T-helper 2 cell treated with Interferon-gamma antibody and Interleukin-4, amounts not matched to agents 5 μg/mL and 100 μg/mL, for 36 hours (primary cell): ENCODE measurements at regions not wholly inside any gene's neighbourhood (a gene's known extent, or its start where the extent isn't known, plus 50 kb on each side); places are given as distances from the start of the nearest gene placed in this dataset.
"Not testable (repeated sequence)": the region's sequence is repeated elsewhere in the genome, so short reads cannot be mapped to it uniquely, and the experiment has no call there.

Source experiments
- DNase-seq: peaks from one replicate; pipeline ENCODE4 v3.0.0; 2021; ENCODE audit warnings: low spot score
- H3K27ac Mint-ChIP-seq: one replicate; pipeline ENCODE4 v1.8.0; 2021; ENCODE audit warnings: mild to moderate bottlenecking, mixed read lengths
- H3K27me3 Mint-ChIP-seq: one replicate; pipeline ENCODE4 v1.8.0; 2021; ENCODE audit warnings: low read depth, mixed read lengths
- H3K36me3 Mint-ChIP-seq: one replicate; pipeline ENCODE4 v1.8.0; 2021; ENCODE audit warnings: low read depth, mixed read lengths
- H3K4me1 Mint-ChIP-seq: one replicate; pipeline ENCODE4 v1.8.0; 2021; ENCODE audit warnings: low read depth, mixed read lengths
- H3K4me3 Mint-ChIP-seq: one replicate; pipeline ENCODE4 v1.8.0; 2022; ENCODE audit warnings: mild to moderate bottlenecking, moderate library complexity, mixed read lengths
- H3K9me3 Mint-ChIP-seq: one replicate; pipeline ENCODE4 v1.8.0; 2021; ENCODE audit warnings: mixed read lengths

DNA sequence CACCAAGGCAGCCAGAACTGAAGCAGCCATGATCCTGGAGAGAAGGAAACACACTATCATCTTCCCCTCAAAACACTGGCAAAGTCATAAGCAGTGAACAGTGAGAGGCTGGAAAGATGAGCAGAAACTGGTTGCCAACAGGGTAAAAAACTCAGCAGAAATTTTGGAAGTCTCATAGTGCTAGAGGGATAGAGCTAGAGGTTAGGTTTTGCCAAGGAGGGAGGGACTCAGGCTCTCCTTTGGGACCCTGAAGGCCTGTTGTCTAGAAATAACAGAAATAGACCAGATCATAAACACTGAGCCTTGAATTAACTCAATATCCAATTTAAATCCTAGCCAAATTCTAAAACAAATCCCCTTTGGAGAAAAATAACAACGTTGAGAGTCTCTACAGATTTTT, 853.6 kb downstream of the PRIM2 start:
- not testable (repeated sequence) for H3K4me3 Mint-ChIP-seq, DNase-seq, H3K27me3 Mint-ChIP-seq, H3K9me3 Mint-ChIP-seq, H3K27ac Mint-ChIP-seq, H3K4me1 Mint-ChIP-seq, H3K36me3 Mint-ChIP-seq

DNA sequence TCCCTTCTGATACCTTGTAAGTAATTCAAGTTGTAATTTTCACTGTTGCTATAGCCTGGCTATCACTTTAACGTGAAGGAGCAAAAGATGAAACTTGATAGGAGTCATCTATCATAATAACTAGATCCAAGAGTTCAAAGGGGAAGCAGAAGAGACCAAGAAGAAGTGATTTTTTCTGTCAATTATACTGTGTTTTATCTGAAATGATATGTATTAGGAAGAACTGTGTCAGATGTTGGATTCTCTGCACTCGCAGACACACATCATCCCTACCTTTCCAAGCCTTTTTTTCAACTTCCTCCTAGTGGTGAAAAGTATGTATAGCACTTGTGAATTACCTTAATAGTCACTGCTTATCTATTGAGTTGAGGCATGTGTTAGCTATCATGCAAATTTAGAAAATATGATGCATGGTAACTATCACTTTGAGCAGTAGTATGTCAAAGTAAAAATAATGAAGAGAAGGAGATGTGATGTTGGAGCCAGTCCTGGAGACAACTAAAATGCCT, 864.2 kb downstream of the PRIM2 start:
- H3K4me3 Mint-ChIP-seq, H3K27ac Mint-ChIP-seq: not testable (repeated sequence)

DNA sequence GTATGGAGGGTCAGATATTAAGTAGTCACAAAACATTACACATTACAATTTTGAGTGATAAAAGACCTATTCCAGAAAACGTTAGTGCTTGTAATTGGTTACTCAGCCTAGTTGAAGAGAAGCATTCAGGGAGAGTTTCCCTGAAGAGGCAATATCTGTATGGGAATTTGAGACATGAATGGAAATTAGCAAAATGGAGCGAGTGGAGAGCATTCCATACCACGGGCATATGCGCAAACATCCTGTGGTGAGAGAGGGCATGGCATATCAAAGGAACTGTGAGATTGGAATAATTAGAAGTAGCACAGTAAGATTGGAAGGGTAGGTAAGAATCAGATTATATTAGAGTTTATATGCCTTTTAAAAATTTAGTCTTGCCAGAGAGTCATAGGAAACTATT, 867.9 kb downstream of the PRIM2 start:
- not testable (repeated sequence) for H3K4me3 Mint-ChIP-seq, H3K27ac Mint-ChIP-seq, H3K27me3 Mint-ChIP-seq, H3K4me1 Mint-ChIP-seq, H3K9me3 Mint-ChIP-seq, H3K36me3 Mint-ChIP-seq, DNase-seq

More for the DNA sequence above, 864.2 kb downstream of the PRIM2 start:
- not testable (repeated sequence) for H3K4me1 Mint-ChIP-seq, H3K9me3 Mint-ChIP-seq, H3K36me3 Mint-ChIP-seq, H3K27me3 Mint-ChIP-seq, DNase-seq

DNA sequence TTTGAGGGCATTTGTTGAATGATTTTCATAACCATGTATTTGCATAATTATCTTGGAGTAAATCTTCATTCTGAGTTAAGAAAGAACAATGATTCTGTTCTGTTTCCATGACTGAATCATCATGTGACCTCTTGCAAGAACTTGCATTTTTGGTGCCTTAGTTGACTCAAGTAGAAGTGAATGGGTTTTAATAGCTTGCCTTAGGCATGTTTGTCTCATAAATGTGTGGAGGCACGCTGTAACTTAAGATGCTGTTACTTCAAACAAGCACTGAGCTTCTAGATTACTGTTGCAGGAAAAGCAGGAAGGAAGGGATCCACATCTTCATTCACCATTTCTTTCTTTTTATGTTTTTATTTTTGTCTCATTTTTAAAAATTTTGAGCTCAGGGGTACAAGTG, 875.8 kb downstream of the PRIM2 start:
- H3K4me1 Mint-ChIP-seq, H3K4me3 Mint-ChIP-seq, H3K27ac Mint-ChIP-seq, H3K27me3 Mint-ChIP-seq, DNase-seq, H3K36me3 Mint-ChIP-seq: not testable (repeated sequence)
- peaks cover 26% of the 10 kb centered on the region for H3K9me3 Mint-ChIP-seq

DNA sequence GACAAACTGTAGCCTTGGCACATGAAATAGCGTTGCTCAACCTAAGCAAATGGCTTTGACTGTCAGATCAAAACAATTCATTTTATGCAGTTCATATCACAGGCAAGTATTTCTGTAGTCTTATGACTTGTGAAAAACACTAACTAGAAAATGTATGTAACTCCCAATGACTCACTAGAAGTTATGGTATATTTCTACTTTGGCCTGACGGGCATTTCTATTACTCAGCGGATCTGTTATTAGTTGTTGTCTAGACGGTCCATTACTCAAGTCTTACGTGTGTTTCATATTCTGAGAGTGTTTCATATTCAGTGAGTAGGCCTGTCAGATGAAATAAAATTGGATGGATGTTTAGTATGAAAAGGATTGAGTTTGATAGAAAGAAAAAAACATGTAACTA, 880.9 kb downstream of the PRIM2 start:
- Mint-ChIP-seq H3K9me3 (peaks cover 12% of the 10 kb centered on the region), H3K4me3 (no peak overlapping the region), H3K27ac (no peak overlapping the region), H3K27me3 (no peaks in the 10 kb centered on the region), H3K36me3 (no peaks in the 10 kb centered on the region), H3K4me1 (no peaks in the 10 kb centered on the region)
- DNase-seq, result no peak

DNA sequence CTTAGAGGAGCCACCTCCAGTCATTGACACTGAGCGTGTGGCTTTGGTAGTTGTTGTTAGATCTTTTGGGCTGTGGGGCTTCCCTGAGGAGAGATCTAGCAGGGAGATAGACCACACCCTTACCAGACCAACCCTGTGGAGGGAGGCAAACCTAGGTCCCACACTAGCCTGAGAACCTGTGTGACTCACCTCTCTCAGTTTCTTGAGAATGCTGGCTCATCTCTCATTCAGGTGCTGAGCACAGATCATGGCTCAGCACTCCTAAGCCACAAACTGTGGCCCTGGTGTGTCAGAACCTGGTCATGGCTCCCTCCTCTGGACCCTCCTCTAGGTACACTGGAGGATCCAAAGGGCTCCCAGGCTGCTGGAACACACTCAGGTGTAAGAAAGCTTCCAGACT, 919.7 kb downstream of the PRIM2 start:
- H3K9me3 Mint-ChIP-seq, result peaks cover 49% of the 10 kb centered on the region
- H3K4me3 Mint-ChIP-seq, H3K4me1 Mint-ChIP-seq: not testable (repeated sequence)

DNA sequence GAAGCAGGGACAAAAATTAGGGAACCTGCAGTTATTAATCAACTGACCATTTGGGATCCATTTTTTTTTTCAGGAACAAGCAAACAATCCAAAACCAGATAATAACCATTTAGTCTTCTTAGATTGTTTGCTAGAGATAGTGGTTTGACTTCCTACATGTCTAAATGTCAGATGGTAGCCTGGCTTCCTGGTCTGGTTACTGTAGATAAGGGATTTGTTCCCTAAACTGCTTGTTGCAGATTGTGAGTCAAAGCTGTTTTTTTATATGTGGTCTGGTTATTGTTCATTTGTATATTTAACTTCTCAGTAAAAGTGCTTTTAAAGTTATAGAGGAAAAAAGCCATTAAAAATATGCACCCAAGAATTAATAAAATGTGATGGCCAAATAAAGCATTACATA, 921.0 kb downstream of the PRIM2 start:
- not testable (repeated sequence) for H3K36me3 Mint-ChIP-seq, H3K27ac Mint-ChIP-seq, DNase-seq, H3K4me1 Mint-ChIP-seq, H3K27me3 Mint-ChIP-seq, H3K4me3 Mint-ChIP-seq
- peaks cover 43% of the 10 kb centered on the region for H3K9me3 Mint-ChIP-seq

More for the DNA sequence above, 919.7 kb downstream of the PRIM2 start:
- not testable (repeated sequence) for DNase-seq, H3K27me3 Mint-ChIP-seq, H3K27ac Mint-ChIP-seq, H3K36me3 Mint-ChIP-seq

DNA sequence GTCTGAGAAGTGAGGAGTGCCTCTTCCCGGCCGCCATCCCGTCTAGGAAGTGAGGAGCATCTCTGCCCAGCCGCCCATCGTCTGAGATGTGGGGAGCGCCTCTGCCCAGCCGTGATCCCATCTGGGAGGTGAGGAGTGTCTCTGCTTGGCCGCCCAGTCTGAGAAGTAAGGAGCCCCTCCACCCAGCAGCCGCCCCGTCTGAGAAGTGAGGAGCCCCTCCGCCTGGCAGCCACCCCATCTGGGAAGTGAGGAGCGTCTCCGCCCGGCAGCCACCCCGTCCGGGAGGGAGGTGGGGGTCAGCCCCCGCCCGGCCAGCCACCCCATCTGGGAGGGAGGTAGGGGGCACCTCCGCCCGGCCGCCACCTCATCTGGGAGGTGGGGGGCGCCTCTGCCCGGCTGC, 940.2 kb downstream of the PRIM2 start:
- H3K4me1 Mint-ChIP-seq, H3K4me3 Mint-ChIP-seq, H3K27ac Mint-ChIP-seq, H3K36me3 Mint-ChIP-seq, H3K27me3 Mint-ChIP-seq, DNase-seq: not testable (repeated sequence)
- peaks cover 48% of the 10 kb centered on the region for H3K9me3 Mint-ChIP-seq

DNA sequence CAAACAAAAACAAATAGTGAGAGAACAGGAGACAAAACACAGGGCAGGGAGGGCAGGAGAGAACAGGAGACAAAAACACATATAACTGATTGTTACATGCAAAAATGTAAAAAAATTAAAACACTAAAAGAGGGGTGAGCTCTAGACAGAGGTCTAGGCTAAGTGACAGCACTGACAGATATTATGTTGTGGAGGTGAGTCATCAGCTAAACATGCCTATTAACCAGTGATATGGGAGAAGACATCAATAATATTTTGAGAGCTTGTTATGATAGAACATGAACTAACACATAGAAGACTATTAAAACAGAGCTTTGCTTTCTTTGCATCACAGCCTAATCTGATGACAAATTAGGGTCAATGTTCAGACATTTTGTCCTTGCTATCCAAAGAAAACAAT, 972.7 kb downstream of the PRIM2 start:
- no peak overlapping the region for H3K27ac Mint-ChIP-seq
- no peak for DNase-seq
- H3K4me3 Mint-ChIP-seq, result no peak overlapping the region
- H3K27me3 Mint-ChIP-seq, result no peaks in the 10 kb centered on the region
- no peaks in the 10 kb centered on the region for H3K4me1 Mint-ChIP-seq
- H3K9me3 Mint-ChIP-seq, result peaks cover 18% of the 10 kb centered on the region
- no peaks in the 10 kb centered on the region for H3K36me3 Mint-ChIP-seq

DNA sequence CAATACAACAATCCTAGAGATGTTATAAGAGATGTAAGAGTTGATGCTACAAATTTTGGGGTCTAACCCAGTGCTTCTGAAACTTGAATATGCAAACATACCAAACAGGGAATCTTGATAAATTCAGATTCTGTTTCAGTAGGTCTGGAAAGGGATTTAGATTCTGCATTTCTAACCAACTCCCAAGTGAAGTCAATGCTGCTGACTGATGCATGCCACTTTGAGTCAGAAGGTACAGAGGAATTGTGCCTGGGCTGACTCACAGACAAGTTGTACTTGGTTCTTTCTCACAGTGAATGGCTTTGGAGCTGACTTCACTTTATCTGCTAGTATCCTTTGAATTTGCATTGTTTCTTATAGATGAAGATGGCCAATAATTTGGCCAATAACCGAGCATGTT, 973.9 kb downstream of the PRIM2 start:
- H3K27me3 Mint-ChIP-seq, H3K4me3 Mint-ChIP-seq, H3K27ac Mint-ChIP-seq, DNase-seq, H3K4me1 Mint-ChIP-seq, H3K36me3 Mint-ChIP-seq: not testable (repeated sequence)
- peaks cover 18% of the 10 kb centered on the region for H3K9me3 Mint-ChIP-seq

DNA sequence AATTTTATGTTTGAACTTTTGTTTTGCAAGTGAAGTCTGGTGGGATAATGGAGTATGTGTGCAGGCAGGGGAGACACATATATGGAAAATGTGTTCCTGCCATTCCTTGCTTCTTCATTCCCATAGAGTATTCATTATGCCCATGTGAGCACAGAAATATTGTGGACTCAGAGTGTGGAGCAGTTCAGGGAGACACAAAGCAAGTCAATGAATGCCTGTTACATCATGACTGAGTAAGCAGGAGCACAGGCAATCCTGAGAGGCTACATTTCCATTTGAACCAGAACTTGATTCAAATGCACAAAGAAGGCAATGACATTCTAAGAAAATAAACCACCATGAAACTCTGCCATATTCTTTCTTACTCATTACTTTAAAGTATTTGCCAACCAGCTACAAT, 990.5 kb downstream of the PRIM2 start:
- H3K4me1 Mint-ChIP-seq, H3K27me3 Mint-ChIP-seq, H3K9me3 Mint-ChIP-seq, H3K4me3 Mint-ChIP-seq, DNase-seq, H3K27ac Mint-ChIP-seq, H3K36me3 Mint-ChIP-seq: not testable (repeated sequence)

DNA sequence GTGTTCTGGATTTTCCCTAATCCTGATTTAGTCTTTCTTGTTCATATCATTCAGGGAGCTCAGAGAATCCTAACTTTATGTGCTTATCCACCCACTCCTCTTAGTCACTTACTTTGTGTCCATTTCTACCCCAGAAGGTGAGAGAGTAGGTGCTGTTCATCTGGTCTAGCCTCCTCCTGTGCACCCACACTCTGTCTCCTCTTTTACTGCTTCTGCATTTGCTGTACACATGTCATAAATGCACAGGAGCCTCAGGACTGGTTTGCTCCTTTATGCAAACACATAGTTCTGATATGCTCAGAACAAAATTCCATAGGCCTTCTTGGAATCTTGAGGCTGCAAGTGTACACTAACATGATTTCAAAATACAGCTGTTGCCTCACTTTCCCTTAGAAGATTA, 1014.7 kb downstream of the PRIM2 start:
- not testable (repeated sequence) for H3K27me3 Mint-ChIP-seq, H3K4me3 Mint-ChIP-seq, DNase-seq, H3K36me3 Mint-ChIP-seq, H3K27ac Mint-ChIP-seq, H3K4me1 Mint-ChIP-seq
- H3K9me3 Mint-ChIP-seq, result peaks cover 36% of the 10 kb centered on the region

DNA sequence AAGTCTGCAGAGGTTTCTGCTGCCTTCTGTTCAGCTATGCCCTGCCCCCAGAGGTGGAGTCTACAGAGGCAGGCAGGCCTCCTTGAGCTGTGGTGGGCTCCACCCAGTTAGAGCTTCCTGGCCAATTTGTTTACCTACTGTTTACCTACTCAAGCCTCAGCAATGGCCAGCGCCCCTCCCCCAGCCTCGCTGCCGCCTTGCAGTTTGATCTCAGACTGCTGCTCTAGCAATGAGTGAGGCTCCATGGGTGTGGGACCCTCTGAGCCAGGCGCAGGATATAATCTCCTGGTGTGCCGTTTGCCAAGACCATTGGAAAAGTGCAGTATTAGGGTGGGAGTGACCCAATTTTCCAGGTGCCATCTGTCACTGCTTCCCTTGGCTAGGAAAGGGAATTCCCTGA, 1024.9 kb downstream of the PRIM2 start:
- not testable (repeated sequence) for H3K36me3 Mint-ChIP-seq, H3K27me3 Mint-ChIP-seq, H3K27ac Mint-ChIP-seq, H3K4me3 Mint-ChIP-seq, H3K4me1 Mint-ChIP-seq, DNase-seq
- peaks cover 24% of the 10 kb centered on the region for H3K9me3 Mint-ChIP-seq

DNA sequence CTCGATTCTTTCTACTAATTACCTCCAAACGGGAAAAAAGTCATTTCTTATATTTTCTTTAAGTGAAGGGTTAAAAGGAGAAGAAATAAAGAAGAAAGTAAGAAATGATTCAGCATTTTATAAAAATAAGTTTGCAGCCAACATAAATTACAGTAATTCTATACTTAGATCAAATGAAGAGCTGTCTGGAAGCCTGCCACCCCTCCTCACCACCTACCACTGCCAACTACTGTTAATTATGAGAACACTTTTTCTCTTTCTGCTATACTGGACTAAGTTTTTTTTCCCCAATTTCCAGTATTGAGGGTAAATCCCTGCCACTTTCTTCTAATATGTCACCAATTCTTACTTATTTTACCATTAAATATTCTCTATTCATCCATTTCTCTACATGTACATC, 1030.1 kb downstream of the PRIM2 start:
- H3K36me3 Mint-ChIP-seq, H3K4me3 Mint-ChIP-seq, H3K27ac Mint-ChIP-seq, H3K4me1 Mint-ChIP-seq, H3K27me3 Mint-ChIP-seq, DNase-seq: not testable (repeated sequence)
- peaks cover 23% of the 10 kb centered on the region for H3K9me3 Mint-ChIP-seq

DNA sequence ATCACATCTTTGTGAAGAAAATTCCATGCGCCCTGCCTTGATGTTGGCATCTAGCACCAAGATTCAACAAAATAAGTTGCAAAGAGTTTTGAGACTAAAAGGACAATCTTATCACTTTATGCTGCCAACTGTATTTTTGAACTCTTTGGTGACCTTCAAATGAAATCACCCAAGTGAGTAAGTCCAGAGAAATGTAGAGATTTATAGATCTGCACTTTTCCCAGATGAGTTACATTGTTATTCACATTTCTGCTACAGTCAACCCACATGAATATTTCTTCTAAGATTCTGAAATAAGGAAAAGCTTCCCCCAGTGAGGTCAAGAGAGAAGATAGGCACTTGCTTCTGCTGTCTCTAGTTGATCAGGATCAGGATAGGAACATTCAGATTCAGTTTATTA, 1034.2 kb downstream of the PRIM2 start:
- H3K4me1 Mint-ChIP-seq, H3K4me3 Mint-ChIP-seq, DNase-seq, H3K36me3 Mint-ChIP-seq, H3K27ac Mint-ChIP-seq, H3K27me3 Mint-ChIP-seq: not testable (repeated sequence)
- peaks cover 18% of the 10 kb centered on the region for H3K9me3 Mint-ChIP-seq
